ENCODE measurements at regions not wholly inside any gene's neighbourhood (a gene's known extent, or its start where the extent isn't known, plus 50 kb on each side); places are given as distances from the start of the nearest gene placed in this dataset.

DNA sequence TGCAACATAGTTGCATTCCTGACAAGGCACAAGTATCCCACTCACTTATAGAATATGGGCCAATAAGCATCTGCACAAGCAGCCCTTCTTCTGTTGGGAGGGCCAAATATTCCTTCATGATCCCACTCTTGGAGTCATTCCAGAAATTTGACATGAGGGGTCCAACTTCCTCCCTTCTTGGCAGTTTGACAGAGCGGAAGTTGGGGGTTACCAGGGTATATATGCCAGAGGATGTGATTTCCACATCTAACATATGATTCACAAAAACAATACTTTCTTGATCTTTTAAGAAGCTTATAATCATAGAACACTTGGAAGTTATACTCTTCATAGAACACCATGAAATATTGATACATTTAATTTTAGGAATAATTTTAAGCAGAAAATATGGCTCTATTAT is 100.9 kb upstream of the CRBN start:
- in situ Hi-C loops (cut with HindIII; ENCODE audit: low sequenced_read_pairs): no loop called here

- in situ Hi-C loops (cut with HindIII; ENCODE audit: low sequenced_read_pairs): no loop called here
Measured at GRCh38 chr3:3278073-3278472, 98.6 kb upstream of the CRBN start.

DNA sequence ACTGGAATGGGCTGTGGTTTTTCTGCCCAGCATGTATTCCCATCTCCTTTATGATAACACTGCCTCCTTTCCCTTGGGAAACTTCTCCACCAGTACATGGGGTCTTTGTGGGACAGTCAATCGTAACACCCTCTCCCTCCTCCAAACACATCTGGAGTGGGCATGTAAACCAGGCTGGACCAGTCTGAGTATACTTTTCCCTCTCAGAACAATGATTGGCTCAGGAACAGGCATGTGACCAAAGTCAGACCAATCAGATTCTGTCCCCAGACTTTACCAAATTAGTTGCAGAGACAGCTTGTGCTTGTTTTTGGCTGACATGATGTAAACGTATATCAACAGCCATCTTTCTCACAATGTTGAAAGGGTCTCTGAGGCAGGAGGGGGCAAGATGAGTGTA is 97.1 kb upstream of the CRBN start:
- in situ Hi-C loops (cut with HindIII; ENCODE audit: low sequenced_read_pairs): no loop called here

DNA sequence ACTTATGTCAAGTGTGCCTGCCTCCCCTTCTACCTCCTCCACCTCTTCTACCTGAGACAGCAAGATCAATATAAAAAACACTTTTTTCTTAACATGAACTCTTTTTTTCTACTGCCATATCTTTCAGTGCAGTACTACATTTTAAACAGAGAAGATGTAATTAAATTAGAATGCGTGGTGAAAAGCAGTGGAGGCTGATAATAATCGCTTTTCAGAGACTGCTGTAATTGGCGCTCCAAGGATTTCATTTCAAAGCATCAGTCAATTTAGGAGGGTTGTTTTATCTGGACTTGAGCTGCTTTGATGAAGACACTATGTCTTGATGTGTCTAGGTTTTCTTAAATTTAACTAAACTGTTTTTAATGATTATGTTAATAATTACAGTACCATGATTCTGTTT is 85.3 kb upstream of the CRBN start:
- in situ Hi-C loops (cut with HindIII; ENCODE audit: low sequenced_read_pairs): no loop called here

DNA sequence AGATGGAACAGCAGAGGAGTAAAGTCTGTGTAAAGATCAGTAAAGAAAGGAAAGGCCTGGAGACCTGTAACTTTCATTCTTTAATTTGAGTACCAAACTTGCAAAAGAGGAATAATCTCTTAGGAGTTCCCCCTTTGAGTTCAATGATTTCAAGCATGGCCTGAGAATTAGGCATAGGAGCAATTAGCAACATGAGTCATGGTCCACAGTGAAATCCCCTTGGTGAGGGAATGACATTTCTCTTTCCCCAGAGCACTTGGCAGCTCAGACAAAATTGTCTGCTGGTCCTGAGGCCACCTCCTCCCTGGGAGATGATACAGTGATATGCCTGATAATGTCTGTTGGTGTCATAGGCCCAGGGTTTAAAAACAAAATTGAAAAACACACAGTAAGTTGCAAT is 81.4 kb upstream of the CRBN start:
- in situ Hi-C loops (cut with HindIII; ENCODE audit: low sequenced_read_pairs): no loop called here

DNA sequence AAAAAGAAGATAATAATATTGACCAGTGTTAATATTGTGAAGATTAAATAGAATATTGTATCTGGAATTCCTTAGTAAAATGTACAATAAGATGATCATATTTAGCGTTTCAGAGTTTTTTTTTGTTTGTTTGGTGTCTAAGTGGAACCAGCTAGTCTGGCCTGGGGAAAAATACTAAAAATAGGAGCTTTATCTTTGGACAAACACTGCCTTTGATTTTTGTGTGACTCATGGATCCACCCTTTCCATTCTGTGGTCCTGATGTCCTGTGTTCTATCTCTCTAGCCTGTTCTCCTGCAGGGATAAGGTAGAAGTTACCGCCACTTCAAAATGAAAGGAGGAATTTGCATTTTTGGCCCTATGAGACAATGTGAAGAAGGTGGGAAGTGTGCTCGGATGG is 79.7 kb upstream of the CRBN start:
- in situ Hi-C loops (cut with HindIII; ENCODE audit: low sequenced_read_pairs): no loop called here

DNA sequence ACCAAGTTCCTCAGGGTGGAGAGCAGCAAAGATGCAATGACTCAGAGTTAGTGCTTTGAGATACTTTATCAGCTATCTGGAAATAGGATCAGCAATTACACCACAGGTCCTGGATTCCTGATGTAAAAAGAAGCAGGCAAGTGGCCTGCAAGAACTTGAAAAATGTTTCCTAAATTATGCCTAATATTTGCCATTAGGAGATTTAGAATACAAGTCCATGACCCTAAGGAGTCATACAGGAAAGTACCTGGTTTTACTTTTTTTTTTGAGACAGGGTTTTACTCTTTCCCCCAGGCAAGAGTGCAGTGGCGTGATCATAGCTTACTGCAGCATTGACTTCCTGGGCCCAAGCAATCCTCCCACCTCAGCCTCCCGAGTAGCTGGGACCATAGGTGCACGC is 78.8 kb upstream of the CRBN start:
- in situ Hi-C loops (cut with HindIII; ENCODE audit: low sequenced_read_pairs): no loop called here

DNA sequence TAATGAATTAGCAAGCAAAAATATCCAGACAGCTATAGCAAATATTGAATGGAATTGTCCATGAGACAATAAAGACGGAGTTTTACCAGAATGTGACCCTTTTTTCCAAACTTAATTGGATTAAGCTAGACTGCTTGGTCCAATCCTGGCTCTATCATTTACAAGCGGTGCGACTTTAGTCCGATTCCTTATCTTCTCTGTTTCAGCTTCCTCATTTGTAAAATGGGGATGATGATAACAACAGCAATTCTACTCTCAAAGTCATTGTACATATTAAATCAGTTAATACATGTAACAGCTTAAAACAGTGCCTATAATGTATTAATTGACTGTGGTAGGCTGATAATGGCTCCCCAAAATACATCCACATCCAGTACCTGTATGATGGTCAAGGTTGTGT is 62.1 kb upstream of the CRBN start:
- in situ Hi-C loops (cut with HindIII; ENCODE audit: low sequenced_read_pairs): no loop called here

DNA sequence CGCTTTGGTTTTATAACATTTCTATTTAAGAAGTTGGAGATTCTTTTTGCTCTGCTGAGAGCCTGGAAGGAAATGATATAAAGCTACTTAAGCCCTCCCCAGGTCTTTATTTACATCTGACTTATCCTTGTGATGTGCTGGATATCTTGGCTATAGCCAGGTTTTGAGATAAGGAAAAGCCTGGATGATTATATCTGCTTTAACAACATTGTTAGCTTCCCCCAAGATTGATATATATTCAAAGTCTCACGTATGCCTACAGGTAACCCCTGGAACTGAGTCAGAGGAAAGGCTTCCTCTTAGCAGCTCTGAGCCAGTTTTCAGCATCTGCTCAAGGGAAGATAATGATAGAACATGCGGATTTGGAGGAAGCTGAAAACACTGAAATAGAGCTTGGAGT is 61.5 kb upstream of the CRBN start:
- in situ Hi-C loops (cut with HindIII; ENCODE audit: low sequenced_read_pairs): no loop called here

GRCh38 chr3:3237979-3238378 is 58.5 kb upstream of the CRBN start:
- in situ Hi-C loops (cut with HindIII; ENCODE audit: low sequenced_read_pairs): no loop called here

DNA sequence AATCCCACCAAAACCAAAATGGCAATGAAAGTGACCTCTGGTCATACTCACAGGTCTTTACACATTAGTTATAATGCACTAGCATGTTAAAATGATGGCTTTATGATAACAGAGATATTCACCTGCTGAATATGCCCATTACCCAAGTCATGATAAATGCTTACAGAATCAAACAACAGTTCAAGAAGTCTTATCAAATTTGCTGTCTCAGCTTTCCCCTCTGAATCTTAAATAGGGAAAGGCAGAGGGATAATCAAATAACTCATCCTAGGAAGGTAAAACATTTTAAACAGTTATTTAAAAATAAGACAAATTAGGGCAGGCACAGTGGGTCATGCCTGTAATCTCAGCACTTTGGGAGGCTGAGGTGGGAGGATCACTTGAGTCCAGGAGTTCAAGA is 52.8 kb upstream of the CRBN start:
- in situ Hi-C loops (cut with HindIII; ENCODE audit: low sequenced_read_pairs): no loop called here

Measured in DLD1 (cell line).